MG63 (cell line): ENCODE measurements at regions not wholly inside any gene's neighbourhood (a gene's known extent, or its start where the extent isn't known, plus 50 kb on each side); places are given as distances from the start of the nearest gene placed in this dataset.
"Not testable (repeated sequence)": the region's sequence is repeated elsewhere in the genome, so short reads cannot be mapped to it uniquely, and the experiment has no call there.

Experiments used
- DNase-seq: peaks from one replicate; pipeline ENCODE4 v3.0.0-alpha.2; 2020
- H3K27me3 ChIP-seq: fragments of 250-450 bp; sonication (Bioruptor Pico); 2 replicates; pipeline ENCODE4 v1.5.1; 2020; ENCODE audit warnings: mild to moderate bottlenecking, moderate library complexity
- H3K36me3 ChIP-seq: fragments of 250-450 bp; sonication (Bioruptor Pico); 2 replicates; pipeline ENCODE4 v1.5.1; 2020; ENCODE audit warnings: mild to moderate bottlenecking, moderate library complexity
- H3K4me3 ChIP-seq: fragments of 250-450 bp; sonication (Bioruptor Pico); 2 replicates; pipeline ENCODE4 v1.5.1; 2020; ENCODE audit warnings: mild to moderate bottlenecking, moderate library complexity
- H3K9me3 ChIP-seq: fragments of 250-450 bp; sonication (Bioruptor Pico); 2 replicates; pipeline ENCODE4 v1.5.1; 2020; ENCODE audit warnings: mild to moderate bottlenecking, moderate library complexity

GRCh38 chr16:87201052-87201451 lies 116.1 kb downstream of the C16orf95 start:
- no peaks in the 10 kb centered on the region for H3K27me3 ChIP-seq
- no peaks in the 10 kb centered on the region for H3K9me3 ChIP-seq
- H3K4me3 ChIP-seq = no peak overlapping the region
- no peaks in the 10 kb centered on the region for H3K36me3 ChIP-seq
- DNase-seq = peak; percentile 91

DNA sequence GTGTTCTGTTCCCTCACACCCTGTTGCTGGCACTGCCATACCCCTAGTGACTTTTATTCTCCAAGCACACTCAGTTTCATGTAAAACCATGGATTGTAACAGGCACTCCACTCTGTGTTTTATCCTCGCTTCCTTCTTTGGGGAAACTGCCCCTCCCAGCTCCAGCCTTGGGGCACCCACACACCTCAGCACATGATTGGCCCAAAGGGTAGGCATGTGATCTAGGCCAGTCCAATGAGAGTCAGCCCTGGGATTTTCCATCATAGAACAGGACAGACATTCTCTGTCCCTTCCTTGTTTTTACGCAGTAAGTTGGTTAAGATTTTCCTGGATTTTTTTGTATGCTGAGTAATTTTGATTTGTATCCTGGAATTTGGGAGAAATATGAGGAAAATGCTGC lies 115.4 kb downstream of the C16orf95 start:
- Histone ChIP-seq H3K36me3 (no peaks in the 10 kb centered on the region), H3K9me3 (no peaks in the 10 kb centered on the region), H3K27me3 (no peaks in the 10 kb centered on the region), H3K4me3 (no peak overlapping the region)
- DNase-seq = no peak

DNA sequence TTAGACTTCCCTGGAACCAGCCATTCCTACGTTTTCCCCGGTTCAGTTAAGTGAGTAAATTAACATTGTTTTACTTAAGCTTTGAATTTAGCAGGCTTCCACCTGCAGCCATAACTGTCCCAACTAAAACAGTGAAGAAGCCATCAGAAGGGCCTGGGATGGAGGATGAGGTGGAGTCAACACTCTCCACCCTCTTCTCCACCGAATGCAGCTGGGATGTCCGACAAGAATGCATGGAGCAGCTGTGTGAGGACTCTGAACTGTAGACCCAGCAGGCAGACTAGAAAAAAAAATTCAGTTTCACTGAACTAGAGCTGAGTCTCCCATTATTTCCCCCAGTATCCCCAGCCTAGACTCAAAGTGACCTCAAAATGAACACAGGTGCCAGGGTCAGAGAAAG lies 114.8 kb downstream of the C16orf95 start:
- H3K36me3 ChIP-seq = no peaks in the 10 kb centered on the region
- no peak for DNase-seq
- no peak overlapping the region for H3K4me3 ChIP-seq
- H3K27me3 ChIP-seq = no peaks in the 10 kb centered on the region
- H3K9me3 ChIP-seq = no peaks in the 10 kb centered on the region

- H3K27me3 ChIP-seq = no peaks in the 10 kb centered on the region
- H3K4me3 ChIP-seq = no peak overlapping the region
- H3K36me3 ChIP-seq = no peaks in the 10 kb centered on the region
- no peaks in the 10 kb centered on the region for H3K9me3 ChIP-seq
- peak; percentile 54 for DNase-seq
Measured at GRCh38 chr16:87203060-87203656, 114.0 kb downstream of the C16orf95 start.

GRCh38 chr16:87206646-87207451 lies 110.3 kb downstream of the C16orf95 start:
- no peaks in the 10 kb centered on the region for H3K27me3 ChIP-seq
- peak; percentile 45 for DNase-seq
- H3K36me3 ChIP-seq = no peaks in the 10 kb centered on the region
- no peaks in the 10 kb centered on the region for H3K9me3 ChIP-seq
- H3K4me3 ChIP-seq = no peak overlapping the region

- DNase-seq = peak; percentile 28
- Histone ChIP-seq H3K9me3 (no peaks in the 10 kb centered on the region), H3K36me3 (no peaks in the 10 kb centered on the region), H3K27me3 (no peaks in the 10 kb centered on the region), H3K4me3 (no peak overlapping the region)
Measured at GRCh38 chr16:87207509-87207908, 109.7 kb downstream of the C16orf95 start.

GRCh38 chr16:87207965-87208364 lies 109.2 kb downstream of the C16orf95 start:
- Histone ChIP-seq H3K27me3 (no peaks in the 10 kb centered on the region), H3K36me3 (no peaks in the 10 kb centered on the region), H3K4me3 (no peak overlapping the region), H3K9me3 (no peaks in the 10 kb centered on the region)
- no peak for DNase-seq

DNA sequence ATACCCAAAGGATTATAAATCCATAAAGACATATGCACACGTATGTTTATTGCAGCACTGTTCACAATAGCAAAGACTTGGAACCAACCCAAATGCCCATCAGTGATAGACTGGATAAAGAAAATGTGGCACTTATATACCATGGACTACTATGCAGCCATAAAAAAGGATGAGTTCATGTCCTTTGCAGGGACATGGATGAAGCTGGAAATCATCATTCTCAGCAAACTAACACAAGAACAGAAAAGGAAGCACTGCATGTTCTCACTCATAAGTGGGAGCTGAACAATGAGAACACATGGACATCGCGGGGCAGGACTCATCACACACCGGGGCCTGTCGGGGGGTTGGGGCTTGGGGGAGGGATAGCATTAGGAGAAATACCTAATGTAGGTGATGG lies 108.2 kb downstream of the C16orf95 start:
- not testable (repeated sequence) for H3K9me3 ChIP-seq, H3K36me3 ChIP-seq, DNase-seq, H3K27me3 ChIP-seq, H3K4me3 ChIP-seq

GRCh38 chr16:87209808-87210512 lies 107.2 kb downstream of the C16orf95 start:
- Histone ChIP-seq H3K4me3 (no peak overlapping the region), H3K36me3 (no peaks in the 10 kb centered on the region), H3K27me3 (no peaks in the 10 kb centered on the region), H3K9me3 (no peaks in the 10 kb centered on the region)
- DNase-seq = no peak

DNA sequence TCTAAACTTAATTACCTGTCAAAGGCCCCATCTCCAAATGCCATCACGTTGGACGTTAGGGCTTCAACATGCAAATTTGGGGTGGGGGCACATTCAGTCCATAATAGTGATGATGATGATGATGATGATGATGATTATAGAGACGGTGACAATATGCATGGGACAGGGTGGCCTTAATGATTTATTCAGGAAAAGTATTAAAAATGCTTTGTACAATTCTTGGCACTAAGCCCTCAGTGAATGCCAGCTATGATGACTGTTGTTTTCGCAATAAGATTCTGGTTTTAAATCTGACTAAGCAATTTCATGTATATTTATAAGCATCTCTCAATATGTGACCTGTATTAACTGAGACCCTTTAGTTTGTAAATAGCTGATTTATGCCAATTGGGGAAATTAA lies 106.3 kb downstream of the C16orf95 start:
- Histone ChIP-seq H3K4me3 (no peak overlapping the region), H3K36me3 (no peaks in the 10 kb centered on the region), H3K27me3 (no peaks in the 10 kb centered on the region), H3K9me3 (no peaks in the 10 kb centered on the region)
- DNase-seq = no peak

GRCh38 chr16:87212026-87212425 lies 105.2 kb downstream of the C16orf95 start:
- no peaks in the 10 kb centered on the region for H3K9me3 ChIP-seq
- no peak overlapping the region for H3K4me3 ChIP-seq
- no peak for DNase-seq
- no peaks in the 10 kb centered on the region for H3K36me3 ChIP-seq
- no peaks in the 10 kb centered on the region for H3K27me3 ChIP-seq

DNA sequence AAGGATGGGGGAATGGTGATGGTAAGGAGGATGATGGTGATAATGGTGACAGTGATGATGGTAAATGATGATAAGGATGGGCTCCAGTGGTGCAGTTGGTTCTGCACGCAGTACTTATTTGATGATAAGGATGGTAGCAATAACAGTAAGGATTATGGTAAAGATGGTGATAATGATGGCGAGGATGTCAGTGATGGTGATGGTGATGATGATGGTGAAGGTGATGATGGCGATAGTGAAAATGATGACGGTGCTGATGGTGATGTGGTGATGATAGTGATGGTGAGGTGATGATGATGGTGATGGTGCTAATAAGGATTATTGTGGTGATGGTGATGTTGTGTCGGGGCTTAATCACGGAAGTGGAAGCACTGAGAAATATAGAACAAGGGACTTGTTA lies 103.7 kb downstream of the C16orf95 start:
- no peak overlapping the region for H3K4me3 ChIP-seq
- H3K27me3 ChIP-seq = no peaks in the 10 kb centered on the region
- H3K36me3 ChIP-seq = no peaks in the 10 kb centered on the region
- H3K9me3 ChIP-seq = no peaks in the 10 kb centered on the region
- no peak for DNase-seq

DNA sequence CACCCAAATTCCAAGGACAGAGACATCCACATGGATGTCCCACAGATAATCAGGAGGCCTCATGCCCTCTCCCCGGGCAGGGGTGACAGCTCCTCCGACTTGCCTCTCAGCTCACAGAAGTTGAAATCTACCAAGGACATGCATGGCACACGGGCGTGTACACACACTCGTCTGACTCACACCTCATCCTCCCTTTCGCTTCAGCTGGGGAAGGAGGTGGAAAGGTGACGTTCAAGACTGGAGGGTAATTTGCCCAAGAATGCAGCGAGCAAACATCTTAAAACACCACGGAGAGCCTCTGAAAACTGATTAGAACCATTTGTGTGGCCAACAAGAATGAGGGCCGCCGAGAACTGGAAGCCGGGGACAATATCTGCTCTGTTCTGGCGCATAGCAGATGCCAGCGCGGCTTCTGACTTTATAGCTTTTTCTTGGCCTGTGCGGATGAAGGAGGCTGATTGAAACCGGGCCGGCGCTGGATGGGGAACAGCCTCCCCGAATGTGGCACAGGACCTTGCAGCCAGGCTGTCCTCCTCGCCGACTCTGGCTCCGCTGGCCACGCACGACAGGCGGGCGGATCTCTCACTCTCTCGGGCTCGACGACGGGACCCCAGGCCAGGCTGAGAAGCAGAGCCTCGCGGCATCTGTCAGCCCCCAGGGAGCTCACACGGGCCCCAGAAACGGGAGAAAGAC lies 100.9 kb downstream of the C16orf95 start:
- no peaks in the 10 kb centered on the region for H3K27me3 ChIP-seq
- H3K9me3 ChIP-seq = no peaks in the 10 kb centered on the region
- H3K4me3 ChIP-seq = no peak overlapping the region
- no peak for DNase-seq
- H3K36me3 ChIP-seq = no peaks in the 10 kb centered on the region

GRCh38 chr16:87216841-87217275 lies 100.3 kb downstream of the C16orf95 start:
- Histone ChIP-seq H3K9me3 (no peaks in the 10 kb centered on the region), H3K27me3 (no peaks in the 10 kb centered on the region), H3K36me3 (no peaks in the 10 kb centered on the region), H3K4me3 (no peak overlapping the region)
- no peak for DNase-seq

GRCh38 chr16:87217802-87218201 lies 99.4 kb downstream of the C16orf95 start:
- not testable (repeated sequence) for H3K4me3 ChIP-seq, H3K9me3 ChIP-seq, H3K36me3 ChIP-seq, H3K27me3 ChIP-seq, DNase-seq

DNA sequence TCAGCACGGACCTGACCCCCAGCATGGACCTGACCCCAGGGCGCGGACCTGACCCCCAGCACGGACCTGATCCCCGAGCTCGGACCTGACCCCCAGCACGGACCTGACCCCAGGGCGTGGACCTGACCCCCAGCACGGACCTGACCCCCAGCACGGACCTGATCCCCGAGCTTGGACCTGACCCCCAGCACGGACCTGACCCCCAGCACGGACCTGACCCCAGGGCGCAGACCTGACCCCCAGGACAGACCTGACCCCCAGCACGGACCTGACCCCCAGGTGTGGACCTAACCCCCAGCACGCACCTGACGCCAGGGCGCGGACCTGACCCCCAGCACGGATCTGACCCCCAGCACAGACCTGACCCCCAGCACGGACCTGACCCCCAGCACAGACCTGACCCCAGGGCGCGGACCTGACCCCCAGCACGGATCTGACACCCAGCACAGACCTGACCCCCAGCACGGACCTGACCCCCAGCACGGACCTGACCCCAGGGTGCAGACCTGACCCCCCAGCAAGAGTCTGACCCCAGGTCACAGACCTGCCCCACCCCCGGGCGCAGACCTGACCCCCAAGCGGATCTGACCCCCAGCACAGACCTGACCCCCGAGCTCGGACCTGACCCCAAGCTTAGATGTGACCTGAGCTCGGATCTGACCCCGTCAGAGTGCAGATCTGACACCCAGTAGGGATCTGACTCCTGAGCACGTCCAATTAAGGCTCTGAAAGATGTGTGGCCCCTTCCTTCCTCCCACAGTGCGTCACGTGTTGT lies 98.7 kb downstream of the C16orf95 start:
- no peaks in the 10 kb centered on the region for H3K27me3 ChIP-seq
- no peak for DNase-seq
- H3K36me3 ChIP-seq = no peaks in the 10 kb centered on the region
- no peak overlapping the region for H3K4me3 ChIP-seq
- H3K9me3 ChIP-seq = no peaks in the 10 kb centered on the region
